ENCODE measurements at regions not wholly inside any gene's neighbourhood (a gene's known extent, or its start where the extent isn't known, plus 50 kb on each side); places are given as distances from the start of the nearest gene placed in this dataset.
A peak's percentile ranks its signal among the peaks of the same experiment; 100 is the strongest.

DNA sequence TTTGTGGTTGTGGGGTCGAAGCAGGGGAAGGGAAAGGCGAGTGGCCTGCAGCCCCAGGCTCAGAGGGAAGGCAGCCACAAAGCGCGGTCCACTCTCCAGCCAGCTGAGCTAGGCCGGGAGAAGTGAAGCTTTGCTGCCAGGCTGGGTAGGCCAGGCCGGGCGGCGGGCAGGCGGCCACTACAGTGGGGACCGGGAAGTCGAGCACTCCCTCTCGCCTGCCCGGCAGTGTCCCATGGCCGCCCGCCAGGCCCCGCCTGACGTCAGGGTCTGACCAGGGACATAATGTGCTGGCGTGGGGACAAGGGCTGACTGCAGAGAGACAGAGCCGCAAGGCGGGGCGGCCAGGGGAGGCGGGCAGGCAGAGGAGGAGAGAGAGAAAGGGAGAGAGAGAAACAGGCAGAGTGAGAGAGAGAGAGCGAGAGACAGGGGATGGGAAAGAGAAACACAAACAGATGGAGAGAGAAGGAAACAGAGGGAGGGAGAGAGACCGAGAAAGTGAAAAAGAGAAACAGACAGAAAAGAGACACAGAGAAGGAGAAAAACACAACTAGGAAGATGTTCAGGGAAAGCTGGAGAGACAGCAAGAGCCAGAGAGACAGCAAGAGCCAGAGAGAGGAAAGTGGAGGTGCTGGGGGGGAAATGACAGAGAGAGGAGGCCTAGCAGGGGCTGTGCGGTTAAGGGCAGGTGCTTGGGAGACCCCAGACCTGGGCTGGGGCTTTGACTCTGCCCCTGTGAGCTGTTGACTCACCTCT is 94.5 kb upstream of the PTPN1 start:
- TF ChIP-seq, protein P1, sequence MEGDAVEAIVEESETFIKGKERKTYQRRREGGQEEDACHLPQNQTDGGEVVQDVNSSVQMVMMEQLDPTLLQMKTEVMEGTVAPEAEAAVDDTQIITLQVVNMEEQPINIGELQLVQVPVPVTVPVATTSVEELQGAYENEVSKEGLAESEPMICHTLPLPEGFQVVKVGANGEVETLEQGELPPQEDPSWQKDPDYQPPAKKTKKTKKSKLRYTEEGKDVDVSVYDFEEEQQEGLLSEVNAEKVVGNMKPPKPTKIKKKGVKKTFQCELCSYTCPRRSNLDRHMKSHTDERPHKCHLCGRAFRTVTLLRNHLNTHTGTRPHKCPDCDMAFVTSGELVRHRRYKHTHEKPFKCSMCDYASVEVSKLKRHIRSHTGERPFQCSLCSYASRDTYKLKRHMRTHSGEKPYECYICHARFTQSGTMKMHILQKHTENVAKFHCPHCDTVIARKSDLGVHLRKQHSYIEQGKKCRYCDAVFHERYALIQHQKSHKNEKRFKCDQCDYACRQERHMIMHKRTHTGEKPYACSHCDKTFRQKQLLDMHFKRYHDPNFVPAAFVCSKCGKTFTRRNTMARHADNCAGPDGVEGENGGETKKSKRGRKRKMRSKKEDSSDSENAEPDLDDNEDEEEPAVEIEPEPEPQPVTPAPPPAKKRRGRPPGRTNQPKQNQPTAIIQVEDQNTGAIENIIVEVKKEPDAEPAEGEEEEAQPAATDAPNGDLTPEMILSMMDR (IDR thresholded peaks at IDR 0.05): peak in 1 of 6 experiments; percentile 32
- peak; percentile 74 to 92 for TF ChIP-seq POLR2A (IDR thresholded peaks at IDR 0.05)

All from adrenal gland (tissue), 5 donors.